Calu3 (cell line): ENCODE measurements at regions not wholly inside any gene's neighbourhood (a gene's known extent, or its start where the extent isn't known, plus 50 kb on each side); places are given as distances from the start of the nearest gene placed in this dataset.
A peak's percentile ranks its signal among the peaks of the same experiment; 100 is the strongest.

Experiments used
- BruUV-seq: library from RNA; stranded (reverse); fragments of 400-500 nt; replicated peaks from 2 replicates; lab custom pipeline; 2021; lab: Mats Ljungman, UMichigan
- CTCF ChIA-PET: fragments of 300-600 bp; sonication (Branson Sonifier 250); formaldehyde crosslinking; loops from one replicate; lab custom pipeline; 2022; ENCODE audit warnings: antibody characterized with exemption; lab: Charles Lee
- DNase-seq: peaks from one replicate; pipeline ENCODE4 v3.0.0; 2022
- H3K27ac Mint-ChIP-seq: one replicate; pipeline ENCODE4 v1.8.0; 2022; ENCODE audit warnings: mixed read lengths; ENCODE audit not compliant: unreplicated experiment
- H3K27me3 Mint-ChIP-seq: one replicate; pipeline ENCODE4 v1.8.0; 2022; ENCODE audit warnings: mixed read lengths; ENCODE audit not compliant: unreplicated experiment
- H3K36me3 Mint-ChIP-seq: one replicate; pipeline ENCODE4 v1.8.0; 2022; ENCODE audit warnings: mild to moderate bottlenecking, moderate library complexity, mixed read lengths; ENCODE audit not compliant: insufficient read depth, unreplicated experiment
- H3K4me1 Mint-ChIP-seq: one replicate; pipeline ENCODE4 v1.8.0; 2022; ENCODE audit warnings: mild to moderate bottlenecking, low read depth, mixed read lengths; ENCODE audit not compliant: unreplicated experiment
- H3K4me3 Mint-ChIP-seq: one replicate; pipeline ENCODE4 v1.8.0; 2022; ENCODE audit warnings: mild to moderate bottlenecking, low read depth, moderate library complexity, mixed read lengths; ENCODE audit not compliant: unreplicated experiment
- H3K9me3 Mint-ChIP-seq: one replicate; pipeline ENCODE4 v1.8.0; 2022; ENCODE audit warnings: low read depth, mixed read lengths; ENCODE audit not compliant: unreplicated experiment
- CTCF ChIP-seq: fragments of 200-600 bp; IDR thresholded peaks from one replicate; pipeline ENCODE4 v1.8.0; 2022; ENCODE audit warnings: antibody characterized with exemption; ENCODE audit not compliant: unreplicated experiment
- intact Hi-C: fragments of 100-400 bp; cut with micrococcal nuclease; formaldehyde crosslinking; loops from one replicate; pipeline ENCODE4 v1.10.0; 2022; ENCODE audit not compliant: unreplicated experiment

DNA sequence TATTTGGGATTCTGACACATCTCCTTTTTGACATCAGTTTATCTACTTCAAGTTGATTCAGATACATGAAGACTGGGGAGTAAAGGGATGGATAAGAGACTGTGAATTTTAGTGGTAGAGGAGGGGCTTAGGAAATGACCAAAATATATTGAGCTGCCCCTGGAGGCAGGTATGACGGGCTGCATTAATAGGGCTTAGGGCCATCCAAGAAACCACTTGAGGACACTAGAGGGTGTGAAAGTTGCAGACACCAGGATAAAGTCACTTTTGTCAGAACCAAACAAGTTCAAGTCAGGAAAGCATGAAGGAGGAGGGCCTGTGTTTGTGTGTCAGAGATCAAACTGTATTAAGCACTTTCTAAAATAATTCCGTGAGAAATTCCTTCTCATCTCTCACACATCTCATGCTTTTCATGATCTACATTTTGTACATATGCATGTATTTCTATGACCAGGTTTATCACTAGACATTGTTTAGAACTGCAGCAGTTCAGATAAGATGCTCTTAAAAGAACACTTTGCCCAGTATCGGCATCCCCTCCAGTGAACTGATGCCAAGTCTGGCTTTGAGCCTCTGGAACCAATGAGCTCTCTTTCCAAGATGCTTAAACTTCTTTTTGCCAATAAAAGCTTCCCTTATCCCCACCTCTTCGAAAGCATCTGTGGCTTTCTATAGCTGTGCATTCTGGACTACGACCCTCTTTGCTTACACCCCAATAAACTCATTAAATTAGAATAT lies 136.9 kb downstream of the SLC38A1 start:
- Mint-ChIP-seq H3K9me3 (no peaks in the 10 kb centered on the region), H3K4me3 (no peak overlapping the region), H3K4me1 (no peaks in the 10 kb centered on the region), H3K27ac (no peak overlapping the region), H3K36me3 (no peaks in the 10 kb centered on the region), H3K27me3 (no peaks in the 10 kb centered on the region)
- intact Hi-C loops = no loop called here
- DNase-seq = no peak
- no TSS peak for BruUV-seq
- no peak for TF ChIP-seq CTCF
- CTCF ChIA-PET = no interaction called here

DNA sequence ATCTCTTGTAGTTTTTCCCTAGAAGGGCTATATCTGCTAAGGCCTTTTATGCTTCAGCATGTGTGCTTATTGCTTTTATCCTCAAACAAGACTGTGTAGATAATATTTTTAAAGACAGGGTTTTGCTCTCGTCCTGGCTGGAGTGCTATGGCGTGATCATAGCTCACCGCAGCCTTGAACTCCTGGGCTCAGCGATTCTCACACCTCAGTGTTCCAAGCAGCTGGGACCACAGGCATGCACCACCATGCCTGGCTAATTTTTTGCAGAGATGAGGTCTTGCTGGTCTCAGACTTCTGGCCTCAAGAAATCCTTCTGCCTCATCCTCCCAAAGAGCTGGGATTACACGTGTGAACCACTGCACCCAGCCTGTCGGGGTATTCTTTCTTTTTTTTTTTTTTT lies 137.3 kb upstream of the SCAF11 start:
- no peak for DNase-seq
- H3K4me1 Mint-ChIP-seq = peaks cover 26% of the 10 kb centered on the region
- H3K27me3 Mint-ChIP-seq = no peaks in the 10 kb centered on the region
- BruUV-seq = no TSS peak
- CTCF ChIA-PET = no interaction called here
- no peak overlapping the region for H3K27ac Mint-ChIP-seq
- H3K36me3 Mint-ChIP-seq = peaks cover 6% of the 10 kb centered on the region
- no peak for TF ChIP-seq CTCF
- intact Hi-C loops = no loop called here
- H3K9me3 Mint-ChIP-seq = no peaks in the 10 kb centered on the region
- no peak overlapping the region for H3K4me3 Mint-ChIP-seq

DNA sequence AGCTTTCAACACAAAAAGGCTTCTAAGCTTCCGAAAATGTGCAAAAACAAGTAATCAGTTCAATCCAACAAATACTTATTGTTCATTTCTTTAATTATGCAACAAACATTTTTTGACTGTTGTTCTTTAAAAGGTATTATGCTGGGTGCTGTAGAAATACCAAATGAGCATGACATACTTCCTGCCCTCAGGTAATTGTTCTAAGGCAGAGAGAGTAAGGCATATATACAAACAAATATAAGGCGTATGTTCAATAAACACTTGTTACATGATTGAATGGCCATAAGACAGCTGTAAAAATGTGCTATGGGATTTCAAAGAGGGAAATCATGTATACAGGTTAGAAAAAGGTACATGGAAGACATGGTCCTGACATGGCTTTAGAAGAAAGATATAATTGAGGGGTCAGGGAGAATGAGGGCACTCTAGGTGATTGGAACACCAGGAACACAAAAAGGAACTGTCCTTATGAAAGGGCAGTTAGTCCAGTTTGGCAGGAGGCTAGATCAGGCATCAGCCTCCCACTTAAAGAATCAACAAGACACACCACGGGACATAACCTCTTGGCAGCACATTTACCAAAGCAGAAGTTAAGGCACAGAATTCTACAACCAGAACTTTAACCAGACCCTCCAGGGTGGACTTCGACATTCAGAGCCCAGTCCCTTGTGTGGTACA lies 135.8 kb upstream of the SCAF11 start:
- no TSS peak for BruUV-seq
- Mint-ChIP-seq H3K4me1 (peaks cover 26% of the 10 kb centered on the region), H3K36me3 (peaks cover 6% of the 10 kb centered on the region), H3K9me3 (no peaks in the 10 kb centered on the region), H3K27me3 (no peaks in the 10 kb centered on the region), H3K4me3 (no peak overlapping the region), H3K27ac (no peak overlapping the region)
- CTCF ChIA-PET = interaction anchor here (0.9 to 2.0 kb wide), 2 partner anchors 15 to 231 kb away, joined by 5 to 14 read pairs; no protein-coding TSS in a partner anchor
- intact Hi-C loops = no loop called here
- no peak for DNase-seq
- TF ChIP-seq CTCF = no peak

DNA sequence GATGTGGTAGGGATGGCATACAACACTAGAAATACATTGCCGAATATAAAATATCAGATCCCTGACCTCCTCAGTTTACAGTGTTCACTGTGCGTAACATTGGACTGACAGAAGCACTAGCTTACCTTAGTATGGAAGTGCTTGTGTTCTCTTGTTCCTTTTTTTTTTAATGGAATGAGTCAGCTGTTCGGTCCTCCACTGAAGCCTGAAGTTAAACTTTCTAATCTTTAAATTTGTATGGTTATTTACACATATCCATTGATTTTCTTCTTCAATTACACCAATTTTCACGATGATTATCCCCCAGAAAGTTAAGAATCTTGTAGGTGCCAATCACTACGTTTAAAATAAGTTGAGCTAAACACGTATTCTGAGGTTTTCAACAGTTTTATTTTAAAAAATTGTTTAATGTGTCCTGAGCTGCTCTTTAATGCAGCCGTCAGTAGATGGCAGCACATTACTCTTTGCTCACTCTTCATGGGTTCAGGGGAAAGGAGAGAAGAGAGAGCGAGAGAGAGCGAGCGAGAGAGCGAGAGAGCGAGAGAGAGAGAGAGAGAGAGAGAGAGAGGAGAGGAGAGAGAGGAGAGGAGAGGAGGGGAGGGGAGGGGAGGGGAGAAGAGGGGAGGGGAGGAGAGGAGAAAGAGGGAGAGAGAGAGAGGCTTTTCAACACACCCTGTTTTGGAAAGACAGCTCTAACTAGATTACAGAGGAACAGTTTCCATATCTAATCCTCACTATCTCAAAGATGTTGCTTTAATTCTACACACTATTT lies 134.7 kb upstream of the SCAF11 start:
- intact Hi-C loops = no loop called here
- peaks cover 26% of the 10 kb centered on the region for H3K4me1 Mint-ChIP-seq
- no peak for TF ChIP-seq CTCF
- BruUV-seq = no TSS peak
- H3K9me3 Mint-ChIP-seq = no peaks in the 10 kb centered on the region
- peak overlapping the region; percentile 88 for H3K27ac Mint-ChIP-seq
- H3K27me3 Mint-ChIP-seq = no peaks in the 10 kb centered on the region
- DNase-seq = peak; percentile 34
- CTCF ChIA-PET = interaction anchor here (0.6 to 2.0 kb wide), 12 partner anchors 14 to 909 kb away, joined by 3 to 14 read pairs (median 5); partner anchors contain the start of gene SLC38A1
- peaks cover 6% of the 10 kb centered on the region for H3K36me3 Mint-ChIP-seq
- H3K4me3 Mint-ChIP-seq = peak overlapping the region; percentile 54
